ENCODE measurements at regions not wholly inside any gene's neighbourhood (a gene's known extent, or its start where the extent isn't known, plus 50 kb on each side); places are given as distances from the start of the nearest gene placed in this dataset.

GRCh38 chr7:35379481-35379880 lies 125.6 kb upstream of the TBX20 start:
- no peak overlapping the region for H3K27ac ChIP-seq (ENCODE audit: low read depth in 2 of 2, low read length in 2 of 2)
- no peaks in the 10 kb centered on the region for H3K9me3 ChIP-seq (ENCODE audit: control insufficient read depth in 2 of 3, insufficient read depth in 1 of 3, low read length in 3 of 3)
- intact Hi-C loops (cut with DNase I), result no loop called here
- no peaks in the 10 kb centered on the region for H3K27me3 ChIP-seq (ENCODE audit: control insufficient read depth, insufficient read depth, low read length)
- DNase-seq (peak in 1 of 5 donors; percentile 5), FAIRE-seq (no peak)
- no peaks in the 10 kb centered on the region for H3K36me3 ChIP-seq (ENCODE audit: control insufficient read depth in 2 of 3, insufficient read depth in 3 of 3, low read length in 3 of 3)
- no peak overlapping the region for H3K9ac ChIP-seq (ENCODE audit: low read length in 3 of 3)
- no peak overlapping the region for H3K4me3 ChIP-seq (ENCODE audit: low read length in 3 of 3)
- TF ChIP-seq, protein P1, sequence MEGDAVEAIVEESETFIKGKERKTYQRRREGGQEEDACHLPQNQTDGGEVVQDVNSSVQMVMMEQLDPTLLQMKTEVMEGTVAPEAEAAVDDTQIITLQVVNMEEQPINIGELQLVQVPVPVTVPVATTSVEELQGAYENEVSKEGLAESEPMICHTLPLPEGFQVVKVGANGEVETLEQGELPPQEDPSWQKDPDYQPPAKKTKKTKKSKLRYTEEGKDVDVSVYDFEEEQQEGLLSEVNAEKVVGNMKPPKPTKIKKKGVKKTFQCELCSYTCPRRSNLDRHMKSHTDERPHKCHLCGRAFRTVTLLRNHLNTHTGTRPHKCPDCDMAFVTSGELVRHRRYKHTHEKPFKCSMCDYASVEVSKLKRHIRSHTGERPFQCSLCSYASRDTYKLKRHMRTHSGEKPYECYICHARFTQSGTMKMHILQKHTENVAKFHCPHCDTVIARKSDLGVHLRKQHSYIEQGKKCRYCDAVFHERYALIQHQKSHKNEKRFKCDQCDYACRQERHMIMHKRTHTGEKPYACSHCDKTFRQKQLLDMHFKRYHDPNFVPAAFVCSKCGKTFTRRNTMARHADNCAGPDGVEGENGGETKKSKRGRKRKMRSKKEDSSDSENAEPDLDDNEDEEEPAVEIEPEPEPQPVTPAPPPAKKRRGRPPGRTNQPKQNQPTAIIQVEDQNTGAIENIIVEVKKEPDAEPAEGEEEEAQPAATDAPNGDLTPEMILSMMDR (IDR thresholded peaks at IDR 0.05; ENCODE audit: borderline replicate concordance, extremely low read depth, insufficient read depth), result no peak
- no peaks in the 10 kb centered on the region for H3K4me1 ChIP-seq (ENCODE audit: control insufficient read depth in 2 of 3, insufficient read depth in 2 of 3, low read depth in 1 of 3, low read length in 3 of 3)

DNA sequence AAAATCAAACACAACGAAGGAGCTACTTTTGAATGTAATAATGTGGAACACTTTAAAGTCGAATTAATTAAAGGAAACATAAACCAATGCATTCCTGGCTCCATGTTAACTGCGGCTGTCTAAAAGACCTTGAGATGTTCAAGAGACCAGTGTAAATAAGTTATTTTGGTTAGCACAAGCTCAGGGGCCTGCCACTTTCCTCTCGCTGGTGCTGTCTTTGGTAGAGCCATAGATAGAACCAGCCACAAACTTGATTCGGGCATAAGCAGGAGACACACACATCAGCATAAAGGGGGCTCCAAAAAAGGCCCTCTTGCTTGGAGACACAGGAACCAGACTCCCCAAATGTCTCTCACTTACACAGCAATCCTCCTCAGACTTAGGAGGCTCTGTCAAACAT lies 121.6 kb upstream of the TBX20 start:
- TF ChIP-seq, protein P1 (IDR thresholded peaks at IDR 0.05; ENCODE audit: borderline replicate concordance, extremely low read depth, insufficient read depth), result no peak
- intact Hi-C loops (cut with DNase I), result no loop called here
- Histone ChIP-seq H3K4me1 (ENCODE audit: control insufficient read depth in 2 of 3, insufficient read depth in 2 of 3, low read depth in 1 of 3, low read length in 3 of 3) (no peaks in the 10 kb centered on the region), H3K36me3 (ENCODE audit: control insufficient read depth in 2 of 3, insufficient read depth in 3 of 3, low read length in 3 of 3) (no peaks in the 10 kb centered on the region), H3K9me3 (ENCODE audit: control insufficient read depth in 2 of 3, insufficient read depth in 1 of 3, low read length in 3 of 3) (no peaks in the 10 kb centered on the region), H3K9ac (ENCODE audit: low read length in 3 of 3) (no peak overlapping the region), H3K27me3 (ENCODE audit: control insufficient read depth, insufficient read depth, low read length) (no peaks in the 10 kb centered on the region), H3K27ac (ENCODE audit: low read depth in 2 of 2, low read length in 2 of 2) (no peak overlapping the region), H3K4me3 (ENCODE audit: low read length in 3 of 3) (no peak overlapping the region)
- FAIRE-seq (no peak), DNase-seq (peak in 1 of 5 donors; percentile 1)

DNA sequence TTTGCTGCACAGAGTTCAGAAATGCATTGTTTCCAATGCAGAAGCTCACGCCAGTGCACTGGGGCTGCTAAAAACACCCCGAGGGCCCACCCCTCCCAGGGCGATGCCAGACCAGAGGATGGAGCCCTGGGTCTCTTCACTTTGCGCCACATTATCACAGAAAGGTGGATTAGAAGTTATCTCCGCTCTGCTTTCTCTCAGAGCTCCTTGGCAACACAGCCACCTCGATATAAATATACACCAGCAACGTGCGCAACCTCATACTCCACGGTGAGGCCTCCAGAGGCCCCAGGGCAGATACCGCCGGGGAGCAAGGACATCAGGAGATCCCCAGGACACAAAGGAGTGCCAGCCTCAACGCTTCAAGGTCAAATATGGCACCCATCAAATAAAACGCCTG lies 121.0 kb upstream of the TBX20 start:
- H3K4me1 ChIP-seq (ENCODE audit: control insufficient read depth in 2 of 3, insufficient read depth in 2 of 3, low read depth in 1 of 3, low read length in 3 of 3), result no peaks in the 10 kb centered on the region
- no peak overlapping the region for H3K27ac ChIP-seq (ENCODE audit: low read depth in 2 of 2, low read length in 2 of 2)
- no peaks in the 10 kb centered on the region for H3K9me3 ChIP-seq (ENCODE audit: control insufficient read depth in 2 of 3, insufficient read depth in 1 of 3, low read length in 3 of 3)
- H3K9ac ChIP-seq (ENCODE audit: low read length in 3 of 3), result no peak overlapping the region
- H3K36me3 ChIP-seq (ENCODE audit: control insufficient read depth in 2 of 3, insufficient read depth in 3 of 3, low read length in 3 of 3), result no peaks in the 10 kb centered on the region
- TF ChIP-seq, protein P1 (IDR thresholded peaks at IDR 0.05; ENCODE audit: borderline replicate concordance, extremely low read depth, insufficient read depth), result no peak
- intact Hi-C loops (cut with DNase I), result no loop called here
- FAIRE-seq (no peak), DNase-seq (peak in 1 of 5 donors; percentile 6)
- no peaks in the 10 kb centered on the region for H3K27me3 ChIP-seq (ENCODE audit: control insufficient read depth, insufficient read depth, low read length)
- H3K4me3 ChIP-seq (ENCODE audit: low read length in 3 of 3), result no peak overlapping the region

DNA sequence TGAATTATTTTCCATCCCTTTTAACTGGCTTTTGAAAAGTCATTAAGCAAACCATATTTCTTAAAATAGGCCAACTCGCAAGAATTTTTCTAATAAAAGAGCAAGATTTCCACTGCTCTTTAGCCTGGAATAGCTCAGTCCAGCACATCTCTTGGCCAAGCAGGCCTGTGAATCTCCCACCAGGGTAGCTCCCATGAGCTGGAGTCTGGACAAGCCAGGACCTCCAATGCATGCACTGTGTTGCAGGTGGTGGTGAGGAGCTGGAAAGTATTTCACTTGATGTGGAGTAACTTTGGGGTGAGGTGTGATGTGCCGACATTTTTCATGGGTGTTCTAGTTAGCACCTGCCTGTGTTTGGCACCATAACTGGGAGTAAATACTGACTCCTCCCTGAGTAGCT lies 117.3 kb upstream of the TBX20 start:
- FAIRE-seq, result no peak
- TF ChIP-seq, protein P1 (IDR thresholded peaks at IDR 0.05; ENCODE audit: borderline replicate concordance, extremely low read depth, insufficient read depth), result no peak

More for the DNA sequence above, 117.3 kb upstream of the TBX20 start:
- no peak overlapping the region for H3K4me3 ChIP-seq (ENCODE audit: low read length in 3 of 3)
- no peaks in the 10 kb centered on the region for H3K9me3 ChIP-seq (ENCODE audit: control insufficient read depth in 2 of 3, insufficient read depth in 1 of 3, low read length in 3 of 3)
- H3K4me1 ChIP-seq (ENCODE audit: control insufficient read depth in 2 of 3, insufficient read depth in 2 of 3, low read depth in 1 of 3, low read length in 3 of 3), result no peaks in the 10 kb centered on the region
- no peak for DNase-seq
- H3K36me3 ChIP-seq (ENCODE audit: control insufficient read depth in 2 of 3, insufficient read depth in 3 of 3, low read length in 3 of 3), result no peaks in the 10 kb centered on the region
- H3K27ac ChIP-seq (ENCODE audit: low read depth in 2 of 2, low read length in 2 of 2), result no peak overlapping the region
- intact Hi-C loops (cut with DNase I), result no loop called here
- no peaks in the 10 kb centered on the region for H3K27me3 ChIP-seq (ENCODE audit: control insufficient read depth, insufficient read depth, low read length)
- H3K9ac ChIP-seq (ENCODE audit: low read length in 3 of 3), result no peak overlapping the region
